GM19455 (cell line): ENCODE measurements at regions not wholly inside any gene's neighbourhood (a gene's known extent, or its start where the extent isn't known, plus 50 kb on each side); places are given as distances from the start of the nearest gene placed in this dataset.

ENCODE experiments used
- ATAC-seq: cut with Tn5 transposase; IDR thresholded peaks from one replicate; pipeline ENCODE4 v1.9.1; 2021; ENCODE audit not compliant: unreplicated experiment

- no peak for ATAC-seq
Observed at GRCh38 chr18:2326999-2327398, 244.3 kb downstream of the METTL4 start.

- no peak for ATAC-seq
Observed at GRCh38 chr18:2330764-2331163, 240.5 kb downstream of the METTL4 start.

GRCh38 chr18:2331491-2331890 is 239.8 kb downstream of the METTL4 start:
- ATAC-seq: no peak

DNA sequence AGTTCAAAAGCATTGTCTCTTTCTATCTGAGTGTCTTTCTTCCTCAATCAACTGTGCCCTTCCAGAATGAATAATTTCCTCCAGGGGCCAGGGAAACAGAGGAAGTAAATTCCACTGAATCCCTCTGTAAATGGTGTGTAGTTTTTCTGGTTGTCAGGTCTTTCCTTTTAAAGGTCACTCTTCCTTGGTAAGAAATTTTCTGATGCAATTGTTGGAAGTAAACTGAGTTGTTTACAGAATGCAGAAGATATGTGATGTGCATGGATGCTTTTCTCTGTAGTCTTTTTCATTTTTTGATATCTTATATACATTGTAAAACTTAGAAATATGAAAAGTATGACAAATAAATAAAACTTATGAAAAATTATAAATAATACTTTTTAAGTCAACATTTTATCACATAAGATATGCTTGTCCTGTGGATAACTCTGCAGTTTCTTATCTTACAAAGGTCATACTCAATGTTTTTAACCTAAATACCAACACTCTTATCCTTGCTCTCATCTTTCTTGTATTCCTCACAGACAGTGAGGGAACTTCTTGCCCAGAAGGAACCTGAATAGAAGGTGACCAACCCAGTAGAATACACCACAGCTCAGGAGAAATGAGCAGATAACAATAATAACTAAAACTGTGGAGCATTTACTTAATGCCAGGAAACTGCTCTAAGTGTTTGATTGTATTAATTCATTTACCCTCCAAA is 234.5 kb downstream of the METTL4 start:
- ATAC-seq: no peak

GRCh38 chr18:2337552-2338141 is 233.7 kb downstream of the METTL4 start:
- peak; percentile 85 for ATAC-seq

DNA sequence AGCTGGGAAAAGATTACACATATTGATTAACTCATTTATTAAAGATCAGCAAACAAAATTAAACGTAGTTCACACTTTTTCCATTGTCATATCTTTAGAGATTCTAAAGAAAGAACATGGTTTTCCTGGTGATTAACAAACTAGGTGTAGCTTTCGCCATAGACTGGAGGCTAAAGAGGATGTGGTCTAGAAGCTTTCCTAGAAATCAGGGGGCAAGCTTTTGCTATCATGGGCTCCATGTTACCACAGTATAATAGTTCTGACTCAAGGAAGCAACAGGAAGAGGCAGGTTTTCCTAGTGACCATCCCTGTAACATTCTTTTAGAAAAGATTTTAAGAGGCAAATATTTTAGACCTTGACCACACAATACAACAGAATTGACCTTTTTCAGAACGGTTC is 232.7 kb downstream of the METTL4 start:
- no peak for ATAC-seq

DNA sequence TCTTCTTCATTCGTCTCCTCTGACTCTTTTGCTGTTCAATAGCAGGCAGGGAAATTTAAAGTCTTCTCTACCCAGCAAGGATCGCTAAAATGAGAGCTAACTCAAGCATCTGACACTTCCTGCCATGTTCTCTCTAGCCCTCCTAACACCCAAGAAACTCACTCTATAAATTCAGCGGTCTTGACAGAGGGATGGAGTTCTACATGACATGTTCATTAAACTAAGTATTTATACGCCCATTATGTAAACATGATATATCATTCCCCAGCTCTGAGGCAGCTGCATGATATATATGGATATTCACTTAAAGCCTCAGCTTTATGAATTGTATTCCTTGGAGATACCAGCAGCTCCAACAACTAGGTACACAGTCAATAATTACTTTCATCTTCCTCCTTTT is 231.0 kb downstream of the METTL4 start:
- ATAC-seq: no peak

DNA sequence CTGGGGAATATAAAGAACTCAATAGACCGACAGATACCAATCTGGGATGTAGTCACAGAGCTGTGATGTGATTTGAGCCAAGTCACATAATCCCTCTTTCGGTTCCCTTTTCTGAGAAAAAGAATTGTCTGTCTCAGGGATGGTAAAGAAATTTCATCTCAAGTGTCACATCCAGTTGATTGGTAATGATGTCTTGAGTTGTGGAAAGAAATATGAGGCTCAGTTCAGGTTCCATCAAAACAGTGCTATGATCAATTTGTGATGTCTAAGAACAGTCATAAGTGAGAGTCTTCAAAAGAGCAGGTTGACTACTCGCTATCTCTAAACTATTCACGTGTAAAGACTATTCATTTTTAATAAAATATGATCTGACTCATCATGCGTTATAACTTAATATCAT is 223.3 kb downstream of the METTL4 start:
- no peak for ATAC-seq

DNA sequence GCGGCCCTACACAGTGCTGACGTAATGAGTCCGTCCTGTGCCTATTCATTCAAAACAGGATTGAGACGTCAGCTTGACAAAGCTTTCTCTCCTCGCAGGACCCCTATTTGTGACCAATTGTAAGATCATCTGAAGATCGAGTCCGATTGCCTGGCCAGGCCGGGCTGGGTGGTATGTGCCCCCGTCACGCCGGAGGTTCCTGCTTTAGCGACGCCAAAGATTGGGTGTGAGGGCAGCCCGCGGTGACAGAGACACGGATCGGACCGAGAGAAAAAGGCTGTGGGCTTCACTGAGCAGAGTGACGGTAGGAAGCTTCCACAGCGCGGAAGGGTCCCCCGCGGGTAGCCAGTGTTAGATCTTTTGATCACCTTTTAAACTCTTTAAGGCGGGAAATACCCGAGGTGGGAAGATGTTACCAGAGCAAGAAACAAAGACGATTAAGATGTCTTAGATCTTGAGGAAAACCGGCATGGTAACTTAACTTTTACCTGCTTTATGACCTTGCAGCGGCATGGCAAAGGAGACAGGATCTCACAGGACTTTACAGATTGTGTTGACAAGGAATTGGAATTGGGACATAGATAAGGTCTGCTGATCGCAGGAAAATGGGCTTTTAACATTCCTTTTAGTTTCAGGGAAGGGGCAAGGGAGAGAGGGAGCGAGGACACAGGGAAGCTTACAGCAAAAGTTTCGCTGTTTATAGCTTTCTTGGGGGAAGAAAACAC is 220.0 kb downstream of the METTL4 start:
- no peak for ATAC-seq

DNA sequence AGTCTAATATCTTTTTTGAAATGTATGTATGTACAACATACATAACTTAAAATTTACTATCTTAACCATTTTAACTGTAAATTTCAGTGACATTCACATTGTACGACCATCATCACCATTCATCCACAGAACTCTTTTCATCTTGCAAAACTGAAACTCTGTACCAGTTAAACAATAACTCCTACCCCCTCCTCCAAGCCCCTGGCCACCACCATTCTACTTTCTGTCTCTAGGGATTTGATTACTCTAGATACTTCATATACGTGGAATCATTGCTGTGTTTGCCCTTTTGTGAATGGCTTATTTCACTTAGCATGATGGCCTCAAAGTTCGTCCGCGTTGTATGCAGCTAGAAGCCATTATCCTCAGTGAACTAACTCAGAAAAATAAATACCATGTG is 217.0 kb downstream of the METTL4 start:
- ATAC-seq: no peak

DNA sequence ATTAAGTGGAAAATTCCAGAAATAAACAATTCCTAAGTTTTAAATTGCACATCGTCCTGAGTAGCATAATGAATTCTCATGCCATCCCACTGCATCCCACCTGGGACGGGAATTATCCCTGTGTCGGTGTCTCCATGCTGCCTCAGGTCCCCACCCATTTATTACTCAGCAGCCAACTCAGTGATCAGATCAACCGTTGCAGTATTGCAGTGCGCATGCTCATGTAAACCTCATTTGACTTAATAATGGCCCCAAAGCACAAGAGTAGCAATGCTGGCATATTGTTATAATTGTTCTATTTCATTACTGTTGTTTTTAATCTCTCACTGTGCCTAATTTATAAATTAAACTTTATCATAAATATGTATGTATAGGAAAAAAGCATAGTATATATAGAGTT is 214.4 kb downstream of the METTL4 start:
- ATAC-seq: no peak

DNA sequence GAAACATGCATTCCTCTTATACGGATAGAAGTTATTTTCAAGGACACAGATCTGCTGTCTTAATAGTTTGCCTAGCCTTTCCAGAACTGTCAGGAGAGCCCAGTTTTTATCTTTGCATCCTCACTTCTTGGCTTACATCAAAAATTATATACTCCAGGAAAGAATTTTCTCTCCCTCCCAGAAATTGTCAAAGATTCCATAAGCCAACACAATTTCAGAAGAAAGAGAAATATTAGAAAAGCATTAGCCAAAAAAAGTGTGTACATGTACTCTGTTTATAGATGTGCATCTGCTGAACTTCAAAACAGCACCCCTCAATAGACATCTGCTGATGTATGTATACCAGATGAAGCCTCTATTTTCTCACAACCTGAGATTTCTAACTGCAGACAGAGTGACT is 210.4 kb downstream of the METTL4 start:
- ATAC-seq: no peak

- no peak for ATAC-seq
Observed at GRCh38 chr18:2368102-2368501, 203.2 kb downstream of the METTL4 start.

DNA sequence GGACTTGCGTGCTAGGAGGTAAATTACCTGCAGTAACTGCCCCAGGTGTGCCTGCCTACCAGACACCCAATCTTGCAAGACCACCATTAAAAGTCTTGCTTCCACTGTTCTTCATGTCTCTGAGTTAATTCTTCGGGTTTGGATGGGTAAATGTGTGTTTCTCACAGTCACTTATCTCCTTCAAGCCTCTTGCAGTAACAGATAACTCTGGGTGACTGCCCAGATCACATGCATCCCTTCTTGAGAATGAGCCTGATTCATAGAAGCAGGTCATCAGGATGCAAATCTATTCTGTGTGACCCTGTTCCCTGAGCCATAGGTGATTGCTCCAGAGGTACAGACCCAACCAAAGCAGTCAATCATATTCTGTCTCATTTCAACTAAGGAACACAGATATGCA is 194.6 kb downstream of the METTL4 start:
- ATAC-seq: no peak

DNA sequence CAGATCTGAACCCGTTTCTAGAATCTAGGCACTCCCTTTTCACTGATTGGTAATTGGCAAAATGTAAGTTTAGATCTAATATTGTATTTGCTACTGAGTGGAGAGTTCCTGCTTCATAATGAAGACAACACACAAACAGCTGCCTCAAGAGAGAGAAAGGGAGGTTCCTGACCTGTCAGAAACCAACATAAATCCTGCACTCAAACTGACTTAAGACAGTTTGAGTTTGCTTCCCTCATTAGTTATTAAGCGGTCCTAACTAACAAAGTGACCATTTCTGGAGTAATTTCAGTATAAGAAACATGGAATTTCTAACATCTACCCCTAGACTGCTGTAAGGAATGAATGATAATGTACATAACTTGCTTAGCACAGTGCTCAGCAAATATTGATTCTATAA is 191.2 kb downstream of the METTL4 start:
- no peak for ATAC-seq

DNA sequence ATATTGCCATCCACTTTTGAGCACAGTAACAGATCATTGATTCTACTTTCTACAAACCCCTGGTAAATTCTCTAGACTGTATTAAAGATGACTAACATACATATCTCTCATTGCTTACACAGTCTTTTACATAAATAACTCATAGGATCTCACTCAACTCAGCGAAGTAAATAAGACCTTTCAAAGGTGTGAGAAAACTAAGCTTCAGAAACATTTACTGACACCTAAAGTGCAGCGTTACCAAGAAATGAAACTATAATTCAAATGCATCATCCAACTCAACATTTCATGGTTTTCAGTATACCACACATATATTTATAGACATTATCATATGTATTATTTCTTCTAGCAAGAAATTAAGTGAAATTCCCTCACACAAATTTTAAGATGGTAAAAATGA is 189.8 kb downstream of the METTL4 start:
- ATAC-seq: no peak

DNA sequence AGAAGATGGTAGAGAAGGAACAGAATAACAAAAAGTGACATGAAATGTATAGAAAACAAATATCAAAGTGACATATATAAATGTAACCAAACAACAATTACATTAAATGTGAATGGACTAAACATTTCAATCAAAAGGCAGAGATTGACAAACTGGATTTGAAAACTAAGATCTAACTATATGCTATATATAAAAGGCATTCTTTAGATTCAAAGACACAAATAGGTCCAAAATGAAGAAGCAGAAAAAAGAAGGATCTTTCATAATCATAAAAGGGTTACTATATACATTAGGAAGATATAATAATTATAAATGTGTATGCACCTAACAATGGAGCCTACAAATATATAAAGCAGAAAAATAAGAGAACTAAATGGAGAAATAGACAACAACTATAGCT is 183.7 kb downstream of the METTL4 start:
- no peak for ATAC-seq

- no peak for ATAC-seq
Observed at GRCh38 chr18:2390158-2390557, 181.1 kb downstream of the METTL4 start.

DNA sequence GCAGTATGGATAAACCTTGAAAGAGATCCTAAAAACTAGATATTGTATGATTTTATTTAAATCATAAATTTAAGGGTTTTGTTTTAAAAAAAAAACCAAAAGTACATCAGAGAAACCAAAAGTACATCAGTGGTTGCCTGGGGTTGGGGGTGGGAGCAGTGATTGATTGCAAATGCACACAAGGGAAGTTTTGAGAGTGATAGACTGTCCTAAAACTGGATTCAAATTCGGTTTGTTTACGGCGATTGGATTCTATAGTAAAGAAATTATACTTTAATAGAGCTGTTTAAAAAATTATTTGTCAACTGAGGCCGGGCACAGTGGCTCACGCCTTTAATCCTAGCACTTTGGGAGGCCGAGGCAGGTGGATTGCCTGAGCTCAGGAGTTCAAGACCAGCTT is 179.8 kb downstream of the METTL4 start:
- ATAC-seq: no peak

DNA sequence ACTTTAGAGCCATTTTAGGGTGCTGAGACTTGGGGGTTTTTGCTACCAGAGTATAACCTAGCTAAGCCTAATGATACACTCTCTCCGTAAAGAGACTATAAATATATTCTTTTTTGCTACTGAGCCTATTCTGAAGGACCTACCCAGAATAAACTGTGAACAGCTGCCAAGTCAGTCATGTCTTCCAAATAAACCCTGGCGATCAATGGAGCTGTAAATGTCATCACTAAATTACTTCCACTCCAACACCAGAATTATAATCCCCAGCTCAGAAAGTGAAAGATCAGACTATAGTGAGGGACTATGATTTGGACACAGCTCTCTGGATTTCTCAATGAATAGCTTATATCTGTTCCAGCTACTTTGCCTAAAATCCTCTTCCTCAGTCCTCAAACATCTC is 178.9 kb downstream of the METTL4 start:
- ATAC-seq: no peak

DNA sequence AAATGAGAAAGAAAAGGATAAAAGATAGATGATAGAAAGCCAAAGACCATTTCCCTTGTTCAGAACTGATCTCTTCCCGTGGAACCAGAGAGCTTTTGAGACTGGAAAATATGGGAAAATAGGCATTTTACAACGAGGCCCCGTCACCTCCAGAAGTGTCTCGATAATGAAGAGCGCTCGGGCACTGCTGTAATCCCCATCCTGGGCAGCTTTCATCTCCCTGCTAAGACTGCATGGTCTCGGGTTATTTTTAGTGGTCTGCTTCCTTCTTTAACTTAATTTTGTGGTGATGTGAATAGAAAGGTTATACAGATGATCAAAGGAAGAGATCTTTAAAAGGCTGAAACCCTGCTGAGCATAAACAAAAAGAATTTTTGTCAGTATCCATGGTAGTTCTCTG is 176.6 kb downstream of the METTL4 start:
- ATAC-seq: no peak

DNA sequence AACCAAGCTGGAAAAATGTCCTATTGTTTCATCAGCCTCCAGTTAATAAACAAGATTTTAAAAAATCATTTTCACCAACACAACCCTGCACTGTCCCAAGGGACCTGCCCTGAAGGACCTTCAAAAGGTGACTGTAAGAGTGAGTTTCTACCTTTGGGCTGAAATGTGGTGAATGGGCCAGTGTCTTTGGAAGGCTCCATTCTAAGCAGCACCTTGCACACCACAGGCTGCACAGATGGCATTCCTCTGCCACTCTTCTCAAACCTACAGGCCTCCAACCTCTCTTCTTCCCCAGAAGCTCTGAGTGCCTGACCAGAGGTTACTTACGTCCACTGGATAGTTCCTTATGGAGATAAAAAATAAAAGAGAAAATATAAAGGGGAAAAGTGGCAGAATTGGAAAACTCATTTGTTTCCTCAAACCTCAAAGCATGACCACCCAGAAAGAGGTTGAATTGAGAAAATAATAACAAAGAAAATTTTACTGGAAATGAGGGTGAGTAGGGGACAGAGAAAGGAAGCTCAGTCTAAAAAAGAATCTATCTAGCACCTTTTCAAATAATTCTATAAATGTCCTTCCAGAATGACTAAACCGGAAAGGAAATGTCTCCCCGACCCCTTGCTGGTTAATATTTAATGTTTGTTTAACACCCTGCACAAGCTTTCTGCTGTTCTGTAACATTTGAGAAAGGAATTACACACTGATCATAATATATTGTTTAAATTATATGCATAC is 175.7 kb downstream of the METTL4 start:
- no peak for ATAC-seq
